ENCODE measurements at regions not wholly inside any gene's neighbourhood (a gene's known extent, or its start where the extent isn't known, plus 50 kb on each side); places are given as distances from the start of the nearest gene placed in this dataset.

DNA sequence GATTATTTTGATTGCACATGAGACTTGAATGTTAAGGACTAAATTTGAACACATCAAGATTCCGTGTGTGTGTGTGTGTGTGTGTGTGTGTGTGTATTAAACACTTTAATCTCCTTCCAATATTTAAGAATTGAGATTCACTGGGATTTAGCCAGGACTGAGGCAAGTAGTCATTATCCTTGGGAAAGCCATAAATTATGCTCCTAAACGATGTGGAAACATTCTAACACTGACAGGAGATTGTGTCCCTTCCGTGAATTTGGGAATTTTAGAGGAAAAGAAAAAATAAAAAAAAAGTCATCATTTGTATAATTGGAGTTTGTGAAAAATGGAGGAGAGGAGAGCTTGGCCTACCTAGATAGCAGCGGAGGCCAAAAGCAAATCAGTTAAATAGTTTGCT lies 212.9 kb downstream of the DUSP6 start:
- 68 to 72% methylated on average over 4 of the region's 4 CpGs for WGBS, 2 donors
- DNase-seq (ENCODE audit: low spot score in 2 of 2): no peak
- intact Hi-C loops (cut with DNase I; ENCODE audit: low total_unique reads): no loop called here

GRCh38 chr12:89138048-89138852 lies 214.1 kb downstream of the DUSP6 start:
- no peak for DNase-seq (ENCODE audit: low spot score in 2 of 2)
- H3K4me3 ChIP-seq (ENCODE audit: low read depth, poor library complexity, severe bottlenecking): no peak overlapping the region
- intact Hi-C loops (cut with DNase I; ENCODE audit: low total_unique reads): no loop called here
- TF ChIP-seq POLR2A (IDR thresholded peaks at IDR 0.05): no peak
- TF ChIP-seq, protein P1, sequence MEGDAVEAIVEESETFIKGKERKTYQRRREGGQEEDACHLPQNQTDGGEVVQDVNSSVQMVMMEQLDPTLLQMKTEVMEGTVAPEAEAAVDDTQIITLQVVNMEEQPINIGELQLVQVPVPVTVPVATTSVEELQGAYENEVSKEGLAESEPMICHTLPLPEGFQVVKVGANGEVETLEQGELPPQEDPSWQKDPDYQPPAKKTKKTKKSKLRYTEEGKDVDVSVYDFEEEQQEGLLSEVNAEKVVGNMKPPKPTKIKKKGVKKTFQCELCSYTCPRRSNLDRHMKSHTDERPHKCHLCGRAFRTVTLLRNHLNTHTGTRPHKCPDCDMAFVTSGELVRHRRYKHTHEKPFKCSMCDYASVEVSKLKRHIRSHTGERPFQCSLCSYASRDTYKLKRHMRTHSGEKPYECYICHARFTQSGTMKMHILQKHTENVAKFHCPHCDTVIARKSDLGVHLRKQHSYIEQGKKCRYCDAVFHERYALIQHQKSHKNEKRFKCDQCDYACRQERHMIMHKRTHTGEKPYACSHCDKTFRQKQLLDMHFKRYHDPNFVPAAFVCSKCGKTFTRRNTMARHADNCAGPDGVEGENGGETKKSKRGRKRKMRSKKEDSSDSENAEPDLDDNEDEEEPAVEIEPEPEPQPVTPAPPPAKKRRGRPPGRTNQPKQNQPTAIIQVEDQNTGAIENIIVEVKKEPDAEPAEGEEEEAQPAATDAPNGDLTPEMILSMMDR (IDR thresholded peaks at IDR 0.05): no peak

More for the DNA sequence above, 212.9 kb downstream of the DUSP6 start:
- no peak overlapping the region for H3K4me3 ChIP-seq (ENCODE audit: low read depth, poor library complexity, severe bottlenecking)
- TF ChIP-seq, protein P1 (IDR thresholded peaks at IDR 0.05): no peak
- TF ChIP-seq POLR2A (IDR thresholded peaks at IDR 0.05): no peak

DNA sequence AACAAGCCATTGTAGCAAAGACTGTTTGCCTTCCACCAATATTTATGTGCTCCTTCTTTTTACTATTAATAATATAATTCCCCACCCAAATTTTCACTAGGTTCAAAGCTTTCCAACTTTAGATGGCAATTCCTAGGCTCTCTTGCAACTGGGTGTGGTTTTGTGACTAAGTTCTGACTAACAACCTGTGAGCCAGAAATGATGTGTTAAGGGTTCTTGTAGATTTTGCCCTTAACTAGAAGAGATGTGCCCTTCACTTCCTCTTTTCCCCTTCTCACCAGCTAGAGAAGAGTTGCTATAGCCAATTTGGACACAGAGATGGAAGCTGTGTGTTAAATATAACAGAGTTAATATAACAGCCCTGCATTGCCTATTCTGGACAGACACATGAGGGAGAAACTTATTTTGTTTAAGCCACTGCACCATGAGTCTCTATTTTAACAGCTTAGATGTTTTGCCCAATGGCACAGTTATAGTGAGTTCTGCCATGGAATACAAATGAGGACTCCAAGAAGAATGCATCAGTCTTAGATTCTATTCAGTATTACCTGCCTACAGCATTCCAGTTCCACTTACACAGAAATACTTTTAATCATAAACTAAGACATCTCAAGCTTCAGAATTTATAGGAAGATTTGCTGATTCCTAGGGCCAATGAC lies 216.2 kb downstream of the DUSP6 start:
- no peak for DNase-seq (ENCODE audit: low spot score in 2 of 2)
- intact Hi-C loops (cut with DNase I; ENCODE audit: low total_unique reads): no loop called here

GRCh38 chr12:89134213-89134770 lies 218.0 kb downstream of the DUSP6 start:
- H3K4me3 ChIP-seq (ENCODE audit: low read depth, poor library complexity, severe bottlenecking): no peak overlapping the region
- TF ChIP-seq, protein P1 (IDR thresholded peaks at IDR 0.05): no peak
- WGBS, 2 donors: 84 to 86% methylated on average over 3 of the region's 3 CpGs
- DNase-seq (ENCODE audit: low spot score in 2 of 2): no peak
- intact Hi-C loops (cut with DNase I; ENCODE audit: low total_unique reads): no loop called here

More for the DNA sequence above, 216.2 kb downstream of the DUSP6 start:
- TF ChIP-seq, protein P1 (IDR thresholded peaks at IDR 0.05): no peak
- TF ChIP-seq POLR2A (IDR thresholded peaks at IDR 0.05): no peak
- no peak overlapping the region for H3K4me3 ChIP-seq (ENCODE audit: low read depth, poor library complexity, severe bottlenecking)

GRCh38 chr12:89129167-89129870 lies 223.0 kb downstream of the DUSP6 start:
- no peak for DNase-seq (ENCODE audit: low spot score in 2 of 2)
- WGBS, 2 donors: 61 to 69% methylated on average over 3 of the region's 3 CpGs
- TF ChIP-seq POLR2A (IDR thresholded peaks at IDR 0.05): no peak
- TF ChIP-seq, protein P1 (IDR thresholded peaks at IDR 0.05): no peak
- no peak overlapping the region for H3K4me3 ChIP-seq (ENCODE audit: low read depth, poor library complexity, severe bottlenecking)
- intact Hi-C loops (cut with DNase I; ENCODE audit: low total_unique reads): no loop called here

Data from lower leg skin (tissue), 4 donors.